NCI-H69 (cell line): ENCODE measurements at regions not wholly inside any gene's neighbourhood (a gene's known extent, or its start where the extent isn't known, plus 50 kb on each side); places are given as distances from the start of the nearest gene placed in this dataset.
A peak's percentile ranks its signal among the peaks of the same experiment; 100 is the strongest.
"Not testable (repeated sequence)": the region's sequence is repeated elsewhere in the genome, so short reads cannot be mapped to it uniquely, and the experiment has no call there.

ENCODE experiments used
- DNase-seq: peaks from one replicate; lab custom pipeline; 2025; lab: John Stamatoyannopoulos, UW

- DNase-seq: no peak
Measured at GRCh38 chr4:170414360-170414759, 324.6 kb upstream of the AADAT start.

GRCh38 chr4:170413951-170414350, 324.2 kb upstream of the AADAT start:
- peak; percentile 47 for DNase-seq

GRCh38 chr4:170400361-170400760, 310.6 kb upstream of the AADAT start:
- DNase-seq: peak; percentile 11

GRCh38 chr4:170399581-170400293, 310.0 kb upstream of the AADAT start:
- DNase-seq: peak; percentile 6

GRCh38 chr4:170398218-170398617, 308.5 kb upstream of the AADAT start:
- peak; percentile 1 for DNase-seq

- DNase-seq: no peak
Measured at GRCh38 chr4:170395773-170396172, 306.0 kb upstream of the AADAT start.

GRCh38 chr4:170391066-170391740, 301.4 kb upstream of the AADAT start:
- no peak for DNase-seq

- no peak for DNase-seq
Measured at GRCh38 chr4:170389411-170389810, 299.7 kb upstream of the AADAT start.

- DNase-seq: no peak
Measured at GRCh38 chr4:170388255-170388654, 298.5 kb upstream of the AADAT start.

- DNase-seq: no peak
Measured at GRCh38 chr4:170386971-170387370, 297.2 kb upstream of the AADAT start.

- DNase-seq: no peak
Measured at GRCh38 chr4:170386511-170386910, 296.8 kb upstream of the AADAT start.

GRCh38 chr4:170374770-170375169, 285.0 kb upstream of the AADAT start:
- DNase-seq: peak; percentile 21

GRCh38 chr4:170348945-170349344, 259.2 kb upstream of the AADAT start:
- no peak for DNase-seq

- not testable (repeated sequence) for DNase-seq
Measured at GRCh38 chr4:170347191-170347590, 257.4 kb upstream of the AADAT start.

- no peak for DNase-seq
Measured at GRCh38 chr4:170339522-170339921, 249.8 kb upstream of the AADAT start.

GRCh38 chr4:170336238-170336775, 246.6 kb upstream of the AADAT start:
- DNase-seq: peak; percentile 13

GRCh38 chr4:170325599-170325998, 235.8 kb upstream of the AADAT start:
- DNase-seq: no peak

GRCh38 chr4:170323623-170324022, 233.9 kb upstream of the AADAT start:
- DNase-seq: no peak

GRCh38 chr4:170307182-170307581, 217.4 kb upstream of the AADAT start:
- no peak for DNase-seq

GRCh38 chr4:170306208-170306607, 216.5 kb upstream of the AADAT start:
- DNase-seq: no peak

- no peak for DNase-seq
Measured at GRCh38 chr4:170305627-170306026, 215.9 kb upstream of the AADAT start.

GRCh38 chr4:170281027-170281426, 191.3 kb upstream of the AADAT start:
- DNase-seq: no peak

- DNase-seq: no peak
Measured at GRCh38 chr4:170278460-170278859, 188.7 kb upstream of the AADAT start.
